ENCODE measurements at regions not wholly inside any gene's neighbourhood (a gene's known extent, or its start where the extent isn't known, plus 50 kb on each side); places are given as distances from the start of the nearest gene placed in this dataset.

GRCh38 chr12:22956690-22957089 lies 331.7 kb downstream of the ETNK1 start:
- TF ChIP-seq, protein P1, sequence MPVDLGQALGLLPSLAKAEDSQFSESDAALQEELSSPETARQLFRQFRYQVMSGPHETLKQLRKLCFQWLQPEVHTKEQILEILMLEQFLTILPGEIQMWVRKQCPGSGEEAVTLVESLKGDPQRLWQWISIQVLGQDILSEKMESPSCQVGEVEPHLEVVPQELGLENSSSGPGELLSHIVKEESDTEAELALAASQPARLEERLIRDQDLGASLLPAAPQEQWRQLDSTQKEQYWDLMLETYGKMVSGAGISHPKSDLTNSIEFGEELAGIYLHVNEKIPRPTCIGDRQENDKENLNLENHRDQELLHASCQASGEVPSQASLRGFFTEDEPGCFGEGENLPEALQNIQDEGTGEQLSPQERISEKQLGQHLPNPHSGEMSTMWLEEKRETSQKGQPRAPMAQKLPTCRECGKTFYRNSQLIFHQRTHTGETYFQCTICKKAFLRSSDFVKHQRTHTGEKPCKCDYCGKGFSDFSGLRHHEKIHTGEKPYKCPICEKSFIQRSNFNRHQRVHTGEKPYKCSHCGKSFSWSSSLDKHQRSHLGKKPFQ (tag by site-specific recombination; IDR thresholded peaks at IDR 0.05) = no peak
- TF ChIP-seq ZSCAN23 (tag by site-specific recombination; IDR thresholded peaks at IDR 0.05) (no peak), HOXC10 (CRISPR knock-in tag; IDR thresholded peaks at IDR 0.05) (no peak), ZNF184 (tag by site-specific recombination; IDR thresholded peaks at IDR 0.05) (no peak), REPIN1 (tag by site-specific recombination; IDR thresholded peaks at IDR 0.05; ENCODE audit: low read depth) (no peak), WT1 (tag by site-specific recombination; IDR thresholded peaks at IDR 0.05) (no peak)
- TF ChIP-seq, protein P2, sequence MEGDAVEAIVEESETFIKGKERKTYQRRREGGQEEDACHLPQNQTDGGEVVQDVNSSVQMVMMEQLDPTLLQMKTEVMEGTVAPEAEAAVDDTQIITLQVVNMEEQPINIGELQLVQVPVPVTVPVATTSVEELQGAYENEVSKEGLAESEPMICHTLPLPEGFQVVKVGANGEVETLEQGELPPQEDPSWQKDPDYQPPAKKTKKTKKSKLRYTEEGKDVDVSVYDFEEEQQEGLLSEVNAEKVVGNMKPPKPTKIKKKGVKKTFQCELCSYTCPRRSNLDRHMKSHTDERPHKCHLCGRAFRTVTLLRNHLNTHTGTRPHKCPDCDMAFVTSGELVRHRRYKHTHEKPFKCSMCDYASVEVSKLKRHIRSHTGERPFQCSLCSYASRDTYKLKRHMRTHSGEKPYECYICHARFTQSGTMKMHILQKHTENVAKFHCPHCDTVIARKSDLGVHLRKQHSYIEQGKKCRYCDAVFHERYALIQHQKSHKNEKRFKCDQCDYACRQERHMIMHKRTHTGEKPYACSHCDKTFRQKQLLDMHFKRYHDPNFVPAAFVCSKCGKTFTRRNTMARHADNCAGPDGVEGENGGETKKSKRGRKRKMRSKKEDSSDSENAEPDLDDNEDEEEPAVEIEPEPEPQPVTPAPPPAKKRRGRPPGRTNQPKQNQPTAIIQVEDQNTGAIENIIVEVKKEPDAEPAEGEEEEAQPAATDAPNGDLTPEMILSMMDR (tag by site-specific recombination; IDR thresholded peaks at IDR 0.05) = no peak
- TF ChIP-seq, protein P3, sequence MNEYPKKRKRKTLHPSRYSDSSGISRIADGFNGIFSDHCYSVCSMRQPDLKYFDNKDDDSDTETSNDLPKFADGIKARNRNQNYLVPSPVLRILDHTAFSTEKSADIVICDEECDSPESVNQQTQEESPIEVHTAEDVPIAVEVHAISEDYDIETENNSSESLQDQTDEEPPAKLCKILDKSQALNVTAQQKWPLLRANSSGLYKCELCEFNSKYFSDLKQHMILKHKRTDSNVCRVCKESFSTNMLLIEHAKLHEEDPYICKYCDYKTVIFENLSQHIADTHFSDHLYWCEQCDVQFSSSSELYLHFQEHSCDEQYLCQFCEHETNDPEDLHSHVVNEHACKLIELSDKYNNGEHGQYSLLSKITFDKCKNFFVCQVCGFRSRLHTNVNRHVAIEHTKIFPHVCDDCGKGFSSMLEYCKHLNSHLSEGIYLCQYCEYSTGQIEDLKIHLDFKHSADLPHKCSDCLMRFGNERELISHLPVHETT (tag by site-specific recombination; IDR thresholded peaks at IDR 0.05) = no peak
